ENCODE measurements at regions not wholly inside any gene's neighbourhood (a gene's known extent, or its start where the extent isn't known, plus 50 kb on each side); places are given as distances from the start of the nearest gene placed in this dataset.

- no peak for TF ChIP-seq CTCF (conservative IDR thresholded peaks at IDR 0.05; ENCODE audit: low read depth, low read length)
- TF ChIP-seq EZH2 (IDR thresholded peaks at IDR 0.05; ENCODE audit: borderline replicate concordance, low read depth, low read length, poor library complexity, severe bottlenecking), result no peak
Observed at GRCh38 chr19:30209617-30210600, 162.3 kb upstream of the ZNF536 start.
